ENCODE measurements at regions not wholly inside any gene's neighbourhood (a gene's known extent, or its start where the extent isn't known, plus 50 kb on each side); places are given as distances from the start of the nearest gene placed in this dataset.
"Not testable (repeated sequence)": the region's sequence is repeated elsewhere in the genome, so short reads cannot be mapped to it uniquely, and the experiment has no call there.

- DNase-seq, result no peak
Observed at GRCh38 chr6:9921366-9921765, 493.5 kb downstream of the TFAP2A start.

- no peak for DNase-seq
Observed at GRCh38 chr6:9914951-9915350, 499.9 kb downstream of the TFAP2A start.

GRCh38 chr6:9901376-9901775, 513.5 kb downstream of the TFAP2A start:
- no peak for DNase-seq

- DNase-seq, result no peak
Observed at GRCh38 chr6:9896806-9897205, 518.1 kb downstream of the TFAP2A start.

GRCh38 chr6:9890893-9891292, 524.0 kb downstream of the TFAP2A start:
- no peak for DNase-seq

GRCh38 chr6:9890469-9890868, 524.4 kb downstream of the TFAP2A start:
- DNase-seq, result no peak

GRCh38 chr6:9878535-9878934, 536.3 kb downstream of the TFAP2A start:
- DNase-seq, result no peak

- DNase-seq, result no peak
Observed at GRCh38 chr6:9875605-9876353, 539.1 kb downstream of the TFAP2A start.

GRCh38 chr6:9862603-9863167, 552.2 kb downstream of the TFAP2A start:
- DNase-seq, result no peak

GRCh38 chr6:9851541-9852380, 563.1 kb downstream of the TFAP2A start:
- DNase-seq, result no peak

GRCh38 chr6:9851006-9851405, 563.9 kb downstream of the TFAP2A start:
- DNase-seq, result no peak

GRCh38 chr6:9848094-9848493, 566.8 kb downstream of the TFAP2A start:
- no peak for DNase-seq

- no peak for DNase-seq
Observed at GRCh38 chr6:9841886-9842725, 572.8 kb downstream of the TFAP2A start.

- no peak for DNase-seq
Observed at GRCh38 chr6:9834233-9834632, 580.6 kb downstream of the TFAP2A start.

- no peak for DNase-seq
Observed at GRCh38 chr6:9831783-9832182, 583.1 kb downstream of the TFAP2A start.

GRCh38 chr6:9830808-9831207, 584.1 kb downstream of the TFAP2A start:
- DNase-seq, result no peak

GRCh38 chr6:9825526-9825925, 589.3 kb downstream of the TFAP2A start:
- DNase-seq, result no peak

GRCh38 chr6:9810727-9811126, 604.1 kb downstream of the TFAP2A start:
- not testable (repeated sequence) for DNase-seq

GRCh38 chr6:9810286-9810685, 604.6 kb downstream of the TFAP2A start:
- DNase-seq, result no peak

GRCh38 chr6:9806195-9806594, 608.7 kb downstream of the TFAP2A start:
- no peak for DNase-seq

GRCh38 chr6:9801249-9801754, 613.6 kb downstream of the TFAP2A start:
- no peak for DNase-seq

- DNase-seq, result no peak
Observed at GRCh38 chr6:9799582-9799981, 615.3 kb downstream of the TFAP2A start.

- no peak for DNase-seq
Observed at GRCh38 chr6:9796827-9797226, 618.0 kb downstream of the TFAP2A start.
